Mesendoderm (in vitro differentiated cells): ENCODE measurements at regions not wholly inside any gene's neighbourhood (a gene's known extent, or its start where the extent isn't known, plus 50 kb on each side); places are given as distances from the start of the nearest gene placed in this dataset.

Experiments
- DNase-seq: peaks from one replicate; pipeline ENCODE4 v3.0.0; 2013
- H2AK5ac ChIP-seq: 2 replicates; pipeline ENCODE4 v1.6.1; 2013; ENCODE audit warnings: low read length, inconsistent platforms
- H2BK120ac ChIP-seq: 2 replicates; pipeline ENCODE4 v1.6.1; 2013; ENCODE audit warnings: low read depth, mild to moderate bottlenecking, low read length, moderate library complexity, mixed read lengths
- H2BK15ac ChIP-seq: replicated peaks from 2 replicates; pipeline ENCODE4 v1.6.1; 2013; ENCODE audit warnings: low read depth, mild to moderate bottlenecking, moderate library complexity
- H2BK5ac ChIP-seq: 2 replicates; pipeline ENCODE4 v1.6.1; 2013; ENCODE audit warnings: low read length, inconsistent platforms
- H3K18ac ChIP-seq: 2 replicates; pipeline ENCODE4 v1.6.1; 2013; ENCODE audit warnings: mild to moderate bottlenecking, low read length, mixed read lengths
- H3K23ac ChIP-seq: one replicate; pipeline ENCODE4 v1.6.1; 2013; ENCODE audit warnings: low read length
- H3K27ac ChIP-seq: 2 replicates; pipeline ENCODE4 v1.5.1; 2013; ENCODE audit warnings: low read depth, mild to moderate bottlenecking, inconsistent platforms, low read length, moderate library complexity
- H3K27me3 ChIP-seq: 2 replicates; pipeline ENCODE4 v1.6.1; 2013; ENCODE audit warnings: low read length, control low read depth, mild to moderate bottlenecking, inconsistent platforms; ENCODE audit not compliant: insufficient read depth, poor library complexity
- H3K36me3 ChIP-seq: 2 replicates; pipeline ENCODE4 v1.6.1; 2013; ENCODE audit warnings: low read length, inconsistent platforms; ENCODE audit not compliant: control insufficient read depth, insufficient read depth
- H3K4ac ChIP-seq: one replicate; pipeline ENCODE4 v1.6.1; 2013; ENCODE audit warnings: low read depth, mild to moderate bottlenecking, low read length, moderate library complexity
- H3K4me1 ChIP-seq: 2 replicates; pipeline ENCODE4 v1.6.1; 2013; ENCODE audit warnings: low read depth, low read length, inconsistent platforms; ENCODE audit not compliant: control insufficient read depth
- H3K4me2 ChIP-seq: 2 replicates; pipeline ENCODE4 v1.6.1; 2013; ENCODE audit warnings: low read length
- H3K4me3 ChIP-seq: 2 replicates; pipeline ENCODE4 v1.5.1; 2013; ENCODE audit warnings: mild to moderate bottlenecking, low read length
- H3K56ac ChIP-seq: one replicate; pipeline ENCODE4 v1.6.1; 2013; ENCODE audit warnings: low read length
- H3K79me1 ChIP-seq: 2 replicates; pipeline ENCODE4 v1.6.1; 2013; ENCODE audit warnings: low read length, inconsistent platforms
- H3K79me2 ChIP-seq: 2 replicates; pipeline ENCODE4 v1.6.1; 2013; ENCODE audit warnings: mild to moderate bottlenecking, low read length; ENCODE audit not compliant: control insufficient read depth, insufficient read depth
- H3K9ac ChIP-seq: 2 replicates; pipeline ENCODE4 v1.6.1; 2013; ENCODE audit warnings: low read length, inconsistent platforms
- H4K5ac ChIP-seq: one replicate; pipeline ENCODE4 v1.6.1; 2013; ENCODE audit warnings: low read length
- H4K8ac ChIP-seq: one replicate; pipeline ENCODE4 v1.6.1; 2013; ENCODE audit warnings: low read depth, mild to moderate bottlenecking, control low read depth, low read length, moderate library complexity
- whole genome bisulfite sequencing: extraction: QIAGEN DNeasy Blood & Tissue Kit; methylation state at CpG from one replicate; pipeline ENCODE4 v1.1.7; 2013; ENCODE audit warnings: low lambda C conversion rate, missing lambda C conversion rate; ENCODE audit not compliant: insufficient coverage; ENCODE audit errors: extremely low coverage; 5-methylcytosine and 5-hydroxymethylcytosine counted together

GRCh38 chr18:38951633-38952032 lies 1386.0 kb upstream of the CELF4 start:
- DNase-seq: no peak
- no peaks in the 10 kb centered on the region for H3K79me1 ChIP-seq
- no peak overlapping the region for H3K18ac ChIP-seq
- no peak overlapping the region for H3K4ac ChIP-seq
- H3K79me2 ChIP-seq: no peaks in the 10 kb centered on the region
- no peak overlapping the region for H3K9ac ChIP-seq
- no peak overlapping the region for H4K5ac ChIP-seq
- H2BK5ac ChIP-seq: no peak overlapping the region
- H4K8ac ChIP-seq: no peak overlapping the region
- no peaks in the 10 kb centered on the region for H3K36me3 ChIP-seq
- no peak overlapping the region for H3K4me2 ChIP-seq
- no peak overlapping the region for H3K27ac ChIP-seq
- no CpG with 5 or more reads among the region's 2 CpGs for WGBS
- no peak overlapping the region for H3K23ac ChIP-seq
- H3K4me1 ChIP-seq: no peaks in the 10 kb centered on the region
- H3K4me3 ChIP-seq: no peak overlapping the region
- no peaks in the 10 kb centered on the region for H3K27me3 ChIP-seq
- H2AK5ac ChIP-seq: no peak overlapping the region
- no peak overlapping the region for H3K56ac ChIP-seq
- no peak overlapping the region for H2BK15ac ChIP-seq
- no peak overlapping the region for H2BK120ac ChIP-seq

- H3K27ac ChIP-seq: no peak overlapping the region
- H3K23ac ChIP-seq: no peak overlapping the region
- no peaks in the 10 kb centered on the region for H3K4me1 ChIP-seq
- no peak overlapping the region for H2AK5ac ChIP-seq
- H3K4me2 ChIP-seq: no peak overlapping the region
- H2BK15ac ChIP-seq: no peak overlapping the region
- H3K18ac ChIP-seq: no peak overlapping the region
- DNase-seq: no peak
- no peak overlapping the region for H3K4me3 ChIP-seq
- no peaks in the 10 kb centered on the region for H3K27me3 ChIP-seq
- no peak overlapping the region for H4K5ac ChIP-seq
- no peak overlapping the region for H2BK120ac ChIP-seq
- no peaks in the 10 kb centered on the region for H3K79me2 ChIP-seq
- H3K9ac ChIP-seq: no peak overlapping the region
- H3K4ac ChIP-seq: no peak overlapping the region
- WGBS: no CpG with 5 or more reads among the region's 2 CpGs
- H3K36me3 ChIP-seq: no peaks in the 10 kb centered on the region
- H2BK5ac ChIP-seq: no peak overlapping the region
- no peaks in the 10 kb centered on the region for H3K79me1 ChIP-seq
- no peak overlapping the region for H3K56ac ChIP-seq
- H4K8ac ChIP-seq: no peak overlapping the region
These were observed 1382.8 kb upstream of the CELF4 start for GRCh38 chr18:38948436-38948835.

- no peak overlapping the region for H3K4ac ChIP-seq
- no peaks in the 10 kb centered on the region for H3K79me2 ChIP-seq
- H3K4me2 ChIP-seq: no peak overlapping the region
- no peak overlapping the region for H2BK15ac ChIP-seq
- H3K4me1 ChIP-seq: no peaks in the 10 kb centered on the region
- no peak overlapping the region for H3K4me3 ChIP-seq
- H3K36me3 ChIP-seq: no peaks in the 10 kb centered on the region
- no peak overlapping the region for H2BK120ac ChIP-seq
- no peak overlapping the region for H3K23ac ChIP-seq
- H3K56ac ChIP-seq: no peak overlapping the region
- H3K9ac ChIP-seq: no peak overlapping the region
- no peaks in the 10 kb centered on the region for H3K27me3 ChIP-seq
- H4K5ac ChIP-seq: no peak overlapping the region
- no peak overlapping the region for H3K27ac ChIP-seq
- H3K18ac ChIP-seq: no peak overlapping the region
- DNase-seq: peak; percentile 9
- no peaks in the 10 kb centered on the region for H3K79me1 ChIP-seq
- H2BK5ac ChIP-seq: no peak overlapping the region
- H4K8ac ChIP-seq: no peak overlapping the region
- H2AK5ac ChIP-seq: no peak overlapping the region
- WGBS: no CpG with 5 or more reads among the region's 28 CpGs
These were observed 1378.9 kb upstream of the CELF4 start for GRCh38 chr18:38944446-38945024.

DNA sequence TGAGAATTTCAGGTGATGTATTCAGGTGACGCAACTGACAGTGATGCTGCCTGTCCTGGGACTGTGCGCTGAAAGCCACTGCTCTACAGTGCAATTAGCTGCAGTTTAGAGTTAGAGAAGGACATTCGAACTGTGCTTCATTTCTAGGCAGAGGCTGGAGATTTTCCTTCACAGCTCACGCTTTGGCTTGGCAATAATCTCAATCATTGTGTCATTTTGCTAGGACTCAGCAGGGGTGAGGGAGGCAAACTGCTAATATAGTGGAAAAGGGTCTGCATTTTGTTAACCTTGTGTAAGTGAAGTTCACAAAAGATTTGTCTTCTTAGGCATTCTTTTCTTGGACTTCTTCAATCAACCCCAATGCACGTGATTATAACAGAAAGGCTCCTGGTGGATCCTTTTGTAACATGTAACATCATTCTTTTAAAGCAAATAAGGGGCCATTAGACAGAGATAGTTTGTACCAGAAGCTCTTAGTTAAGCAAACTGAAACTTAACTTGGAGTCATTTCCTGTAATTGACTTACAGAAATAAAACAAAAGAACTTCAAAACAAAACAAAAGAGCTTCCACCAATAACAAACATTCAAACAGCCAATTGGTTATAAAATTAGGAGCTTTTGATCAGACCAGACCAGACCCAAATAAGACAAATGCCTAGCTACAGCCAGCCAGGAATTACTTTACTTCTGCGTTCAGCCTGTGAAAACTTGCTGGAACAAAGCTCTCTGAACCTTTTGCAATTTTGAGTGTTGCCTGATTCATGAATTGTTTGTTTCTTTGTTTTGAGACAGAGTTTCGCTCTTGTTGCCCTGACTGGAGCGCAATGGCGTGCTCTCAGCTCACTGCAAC lies 1376.3 kb upstream of the CELF4 start:
- Histone ChIP-seq H3K36me3 (no peaks in the 10 kb centered on the region), H3K4ac (no peak overlapping the region), H3K4me1 (no peaks in the 10 kb centered on the region), H2BK5ac (no peak overlapping the region), H3K4me3 (no peak overlapping the region), H2BK120ac (no peak overlapping the region), H4K8ac (no peak overlapping the region), H4K5ac (no peak overlapping the region), H3K23ac (no peak overlapping the region), H2BK15ac (no peak overlapping the region), H3K79me2 (no peaks in the 10 kb centered on the region), H3K27ac (no peak overlapping the region), H3K18ac (no peak overlapping the region), H3K79me1 (no peaks in the 10 kb centered on the region), H2AK5ac (no peak overlapping the region), H3K4me2 (no peak overlapping the region), H3K27me3 (no peaks in the 10 kb centered on the region), H3K9ac (no peak overlapping the region), H3K56ac (no peak overlapping the region)
- WGBS: no CpG with 5 or more reads among the region's 9 CpGs
- no peak for DNase-seq

DNA sequence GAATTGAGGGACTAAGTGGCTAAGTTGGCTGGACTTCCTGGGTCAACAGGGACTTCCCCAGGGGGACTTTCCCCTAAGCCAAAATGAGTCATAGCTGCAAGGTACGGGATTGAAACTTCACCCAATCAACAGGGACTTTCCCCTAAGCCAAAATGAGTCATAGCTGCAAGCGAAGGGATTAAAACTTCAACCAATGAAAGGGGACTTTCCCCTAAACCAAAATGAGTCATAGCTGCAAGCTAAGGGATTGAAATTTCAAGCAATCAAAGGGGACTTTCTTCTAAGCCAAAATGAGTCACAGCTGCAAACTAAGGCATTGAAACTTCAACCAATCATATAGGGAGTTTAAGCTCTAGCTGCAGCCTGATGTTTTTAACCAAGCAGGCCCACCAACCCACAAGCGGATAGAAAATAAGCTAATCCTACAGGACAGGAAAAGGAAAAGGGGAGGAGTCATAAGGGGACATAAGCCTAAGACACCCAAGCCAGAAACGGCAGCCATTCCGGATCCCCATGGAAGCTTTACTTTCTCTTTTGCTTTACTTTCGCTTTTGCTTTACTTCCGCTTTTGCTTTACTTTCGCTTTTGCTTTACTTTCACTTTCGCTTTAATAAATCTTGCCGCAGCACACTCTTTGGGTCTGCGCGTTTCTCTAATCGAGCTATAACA lies 1375.4 kb upstream of the CELF4 start:
- H3K36me3 ChIP-seq: no peaks in the 10 kb centered on the region
- peak; percentile 53 for DNase-seq
- WGBS: no CpG with 5 or more reads among the region's 13 CpGs
- no peak overlapping the region for H2BK15ac ChIP-seq
- no peaks in the 10 kb centered on the region for H3K27me3 ChIP-seq
- H3K4ac ChIP-seq: no peak overlapping the region
- H3K23ac ChIP-seq: no peak overlapping the region
- H3K56ac ChIP-seq: no peak overlapping the region
- no peak overlapping the region for H3K27ac ChIP-seq
- no peak overlapping the region for H3K4me3 ChIP-seq
- H3K4me1 ChIP-seq: no peaks in the 10 kb centered on the region
- no peak overlapping the region for H2AK5ac ChIP-seq
- H3K18ac ChIP-seq: no peak overlapping the region
- no peak overlapping the region for H2BK5ac ChIP-seq
- H3K79me1 ChIP-seq: no peaks in the 10 kb centered on the region
- H2BK120ac ChIP-seq: no peak overlapping the region
- H4K8ac ChIP-seq: no peak overlapping the region
- H4K5ac ChIP-seq: no peak overlapping the region
- H3K79me2 ChIP-seq: no peaks in the 10 kb centered on the region
- no peak overlapping the region for H3K4me2 ChIP-seq
- H3K9ac ChIP-seq: no peak overlapping the region
